K562 (cell line): ENCODE measurements at regions not wholly inside any gene's neighbourhood (a gene's known extent, or its start where the extent isn't known, plus 50 kb on each side); places are given as distances from the start of the nearest gene placed in this dataset.

Experiments used
- CBFA2T3 ChIP-seq: fragments of 450-650 bp; IDR thresholded peaks from 2 replicates; pipeline ENCODE4 v1.6.1; 2017
- ETV1 ChIP-seq: fragments of 450-650 bp; conservative IDR thresholded peaks from 2 replicates; pipeline ENCODE4 v1.6.1; 2016; ENCODE audit warnings: missing genetic modification characterization, control low read depth, low read depth, missing compliant biosample characterization
- HMG20B ChIP-seq: fragments of 250-450 bp; sonication (Bioruptor Pico); IDR thresholded peaks from 2 replicates; pipeline ENCODE4 v1.5.0; 2021; ENCODE audit warnings: mild to moderate bottlenecking
- KAT8 ChIP-seq: fragments of 450-650 bp; IDR thresholded peaks from 2 replicates; pipeline ENCODE4 v1.6.1; 2016; ENCODE audit warnings: low read depth, mild to moderate bottlenecking
- KDM1A ChIP-seq, 2 experiments: fragments of 450-650 bp; IDR thresholded peaks; 2 replicates each; pipeline ENCODE4 v1.6.1; 2016; ENCODE audit warnings: mild to moderate bottlenecking in 2 of 2
- POLR2A ChIP-seq: fragments of 450-650 bp; conservative IDR thresholded peaks from 2 replicates; pipeline ENCODE4 v1.6.1; 2016
- SREBF1 ChIP-seq: fragments of 150-350 bp; IDR thresholded peaks from 2 replicates; pipeline ENCODE4 v1.6.1; 2014; ENCODE audit warnings: antibody characterized with exemption, low read depth, low read length, borderline replicate concordance
- SUPT5H ChIP-seq: fragments of 450-650 bp; IDR thresholded peaks from 2 replicates; pipeline ENCODE4 v1.6.1; 2016
- ZKSCAN8 ChIP-seq: fragments of 200-800 bp; sonication (Bioruptor generic); IDR thresholded peaks from 2 replicates; pipeline ENCODE4 v1.6.1; 2016; ENCODE audit warnings: missing genetic modification characterization, missing compliant biosample characterization
- ZNF134 ChIP-seq: fragments of 250-450 bp; sonication (Bioruptor Pico); conservative IDR thresholded peaks from 2 replicates; pipeline ENCODE4 v1.4.0; 2020
- TF ChIP-seq, protein P1 (sequence below), 2 experiments: fragments of 150-350 bp in 1 of 2; IDR thresholded peaks; 2 replicates each; pipeline ENCODE4 v1.6.1; 2012 to 2016; ENCODE audit warnings: low read depth in 2 of 2, low read length in 2 of 2, mild to moderate bottlenecking in 1 of 2, moderate library complexity in 1 of 2
- TF ChIP-seq, protein P2 (sequence below): fragments of 450-650 bp; IDR thresholded peaks from 2 replicates; pipeline ENCODE4 v1.6.1; 2016; ENCODE audit warnings: antibody characterized with exemption
- TF ChIP-seq, protein P3 (sequence below): fragments of 450-650 bp; IDR thresholded peaks from 2 replicates; pipeline ENCODE4 v1.6.1; 2016
- TF ChIP-seq, protein P4 (sequence below): fragments of 250-450 bp; sonication (Bioruptor Pico); IDR thresholded peaks from 2 replicates; pipeline ENCODE4 v1.8.0; 2021; ENCODE audit warnings: borderline replicate concordance, mild to moderate bottlenecking, moderate library complexity; ENCODE audit not compliant: poor library complexity, severe bottlenecking
- TF ChIP-seq, protein P5 (sequence below): sonication (generic); formaldehyde crosslinking; IDR thresholded peaks from 2 replicates; pipeline ENCODE4 v1.8.1; 2023; ENCODE audit warnings: mild to moderate bottlenecking, missing genetic modification reagents, moderate library complexity
- TF ChIP-seq, protein P6 (sequence below), 2 experiments: fragments of 450-650 bp in 1 of 2; IDR thresholded peaks; 2 replicates each; pipeline ENCODE4 v1.6.1; 2011 to 2017; ENCODE audit warnings: low read depth in 2 of 2, antibody characterized with exemption in 1 of 2, borderline replicate concordance in 1 of 2, low read length in 1 of 2, mild to moderate bottlenecking in 1 of 2, mixed read lengths in 1 of 2; ENCODE audit not compliant: control insufficient read depth in 1 of 2
- TF ChIP-seq, protein P7 (sequence below): IDR thresholded peaks from 2 replicates; pipeline ENCODE4 v1.6.1; 2011; ENCODE audit not compliant: insufficient read length; ENCODE audit errors: extremely low read depth

DNA sequence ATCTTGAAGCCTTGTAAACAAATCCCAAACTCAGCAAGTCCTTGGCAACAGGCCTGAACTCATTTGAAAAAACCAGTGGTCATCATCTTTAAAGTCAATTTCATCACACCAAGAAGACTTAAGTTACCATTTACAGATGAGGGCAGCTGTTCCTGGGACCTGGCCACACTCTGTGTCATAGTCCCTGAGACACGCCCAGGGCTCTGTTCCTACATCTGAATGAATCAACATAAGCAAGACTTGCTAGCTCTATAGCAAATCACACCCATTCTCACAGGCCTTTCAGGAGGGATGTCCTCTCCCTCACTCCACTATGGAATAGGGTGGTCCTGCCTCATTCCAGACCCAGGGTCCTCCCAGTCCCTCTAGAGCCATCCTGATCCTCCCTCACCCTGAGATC lies 142.8 kb downstream of the NSG2 start (continued):
- TF ChIP-seq, protein P1, sequence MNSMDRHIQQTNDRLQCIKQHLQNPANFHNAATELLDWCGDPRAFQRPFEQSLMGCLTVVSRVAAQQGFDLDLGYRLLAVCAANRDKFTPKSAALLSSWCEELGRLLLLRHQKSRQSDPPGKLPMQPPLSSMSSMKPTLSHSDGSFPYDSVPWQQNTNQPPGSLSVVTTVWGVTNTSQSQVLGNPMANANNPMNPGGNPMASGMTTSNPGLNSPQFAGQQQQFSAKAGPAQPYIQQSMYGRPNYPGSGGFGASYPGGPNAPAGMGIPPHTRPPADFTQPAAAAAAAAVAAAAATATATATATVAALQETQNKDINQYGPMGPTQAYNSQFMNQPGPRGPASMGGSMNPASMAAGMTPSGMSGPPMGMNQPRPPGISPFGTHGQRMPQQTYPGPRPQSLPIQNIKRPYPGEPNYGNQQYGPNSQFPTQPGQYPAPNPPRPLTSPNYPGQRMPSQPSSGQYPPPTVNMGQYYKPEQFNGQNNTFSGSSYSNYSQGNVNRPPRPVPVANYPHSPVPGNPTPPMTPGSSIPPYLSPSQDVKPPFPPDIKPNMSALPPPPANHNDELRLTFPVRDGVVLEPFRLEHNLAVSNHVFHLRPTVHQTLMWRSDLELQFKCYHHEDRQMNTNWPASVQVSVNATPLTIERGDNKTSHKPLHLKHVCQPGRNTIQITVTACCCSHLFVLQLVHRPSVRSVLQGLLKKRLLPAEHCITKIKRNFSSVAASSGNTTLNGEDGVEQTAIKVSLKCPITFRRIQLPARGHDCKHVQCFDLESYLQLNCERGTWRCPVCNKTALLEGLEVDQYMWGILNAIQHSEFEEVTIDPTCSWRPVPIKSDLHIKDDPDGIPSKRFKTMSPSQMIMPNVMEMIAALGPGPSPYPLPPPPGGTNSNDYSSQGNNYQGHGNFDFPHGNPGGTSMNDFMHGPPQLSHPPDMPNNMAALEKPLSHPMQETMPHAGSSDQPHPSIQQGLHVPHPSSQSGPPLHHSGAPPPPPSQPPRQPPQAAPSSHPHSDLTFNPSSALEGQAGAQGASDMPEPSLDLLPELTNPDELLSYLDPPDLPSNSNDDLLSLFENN (IDR thresholded peaks at IDR 0.05; ENCODE audit: low read depth in 2 of 2, low read length in 2 of 2), result peak in 1 of 2 experiments; percentile 35; a peak in 1 of 4 replicates
- 0 out of 2 replicates have a peak, but pooled peaks have one; percentile 35 for TF ChIP-seq SUPT5H
- no peak for TF ChIP-seq SREBF1
- TF ChIP-seq POLR2A, result peak; percentile 77
- TF ChIP-seq, protein P2, sequence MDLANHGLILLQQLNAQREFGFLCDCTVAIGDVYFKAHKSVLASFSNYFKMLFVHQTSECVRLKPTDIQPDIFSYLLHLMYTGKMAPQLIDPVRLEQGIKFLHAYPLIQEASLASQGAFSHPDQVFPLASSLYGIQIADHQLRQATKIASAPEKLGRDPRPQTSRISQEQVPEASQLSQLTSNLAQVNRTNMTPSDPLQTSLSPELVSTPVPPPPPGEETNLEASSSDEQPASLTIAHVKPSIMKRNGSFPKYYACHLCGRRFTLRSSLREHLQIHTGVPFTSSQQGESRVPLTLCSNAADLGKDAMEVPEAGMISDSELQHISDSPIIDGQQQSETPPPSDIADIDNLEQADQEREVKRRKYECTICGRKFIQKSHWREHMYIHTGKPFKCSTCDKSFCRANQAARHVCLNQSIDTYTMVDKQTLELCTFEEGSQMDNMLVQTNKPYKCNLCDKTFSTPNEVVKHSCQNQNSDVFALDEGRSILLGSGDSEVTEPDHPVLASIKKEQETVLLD, result no peak
- TF ChIP-seq, protein P3, sequence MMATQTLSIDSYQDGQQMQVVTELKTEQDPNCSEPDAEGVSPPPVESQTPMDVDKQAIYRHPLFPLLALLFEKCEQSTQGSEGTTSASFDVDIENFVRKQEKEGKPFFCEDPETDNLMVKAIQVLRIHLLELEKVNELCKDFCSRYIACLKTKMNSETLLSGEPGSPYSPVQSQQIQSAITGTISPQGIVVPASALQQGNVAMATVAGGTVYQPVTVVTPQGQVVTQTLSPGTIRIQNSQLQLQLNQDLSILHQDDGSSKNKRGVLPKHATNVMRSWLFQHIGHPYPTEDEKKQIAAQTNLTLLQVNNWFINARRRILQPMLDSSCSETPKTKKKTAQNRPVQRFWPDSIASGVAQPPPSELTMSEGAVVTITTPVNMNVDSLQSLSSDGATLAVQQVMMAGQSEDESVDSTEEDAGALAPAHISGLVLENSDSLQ, result no peak
- TF ChIP-seq HMG20B (CRISPR knock-in tag), result no peak
- TF ChIP-seq ETV1 (tag), result no peak
- TF ChIP-seq ZNF134, result no peak
- no peak for TF ChIP-seq KDM1A (IDR thresholded peaks at IDR 0.05)
- no peak for TF ChIP-seq KAT8
- TF ChIP-seq, protein P4, sequence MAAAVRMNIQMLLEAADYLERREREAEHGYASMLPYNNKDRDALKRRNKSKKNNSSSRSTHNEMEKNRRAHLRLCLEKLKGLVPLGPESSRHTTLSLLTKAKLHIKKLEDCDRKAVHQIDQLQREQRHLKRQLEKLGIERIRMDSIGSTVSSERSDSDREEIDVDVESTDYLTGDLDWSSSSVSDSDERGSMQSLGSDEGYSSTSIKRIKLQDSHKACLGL (CRISPR knock-in tag), result no peak
- TF ChIP-seq, protein P5, sequence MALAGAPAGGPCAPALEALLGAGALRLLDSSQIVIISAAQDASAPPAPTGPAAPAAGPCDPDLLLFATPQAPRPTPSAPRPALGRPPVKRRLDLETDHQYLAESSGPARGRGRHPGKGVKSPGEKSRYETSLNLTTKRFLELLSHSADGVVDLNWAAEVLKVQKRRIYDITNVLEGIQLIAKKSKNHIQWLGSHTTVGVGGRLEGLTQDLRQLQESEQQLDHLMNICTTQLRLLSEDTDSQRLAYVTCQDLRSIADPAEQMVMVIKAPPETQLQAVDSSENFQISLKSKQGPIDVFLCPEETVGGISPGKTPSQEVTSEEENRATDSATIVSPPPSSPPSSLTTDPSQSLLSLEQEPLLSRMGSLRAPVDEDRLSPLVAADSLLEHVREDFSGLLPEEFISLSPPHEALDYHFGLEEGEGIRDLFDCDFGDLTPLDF (CRISPR knock-in tag), result no peak
- TF ChIP-seq, protein P6, sequence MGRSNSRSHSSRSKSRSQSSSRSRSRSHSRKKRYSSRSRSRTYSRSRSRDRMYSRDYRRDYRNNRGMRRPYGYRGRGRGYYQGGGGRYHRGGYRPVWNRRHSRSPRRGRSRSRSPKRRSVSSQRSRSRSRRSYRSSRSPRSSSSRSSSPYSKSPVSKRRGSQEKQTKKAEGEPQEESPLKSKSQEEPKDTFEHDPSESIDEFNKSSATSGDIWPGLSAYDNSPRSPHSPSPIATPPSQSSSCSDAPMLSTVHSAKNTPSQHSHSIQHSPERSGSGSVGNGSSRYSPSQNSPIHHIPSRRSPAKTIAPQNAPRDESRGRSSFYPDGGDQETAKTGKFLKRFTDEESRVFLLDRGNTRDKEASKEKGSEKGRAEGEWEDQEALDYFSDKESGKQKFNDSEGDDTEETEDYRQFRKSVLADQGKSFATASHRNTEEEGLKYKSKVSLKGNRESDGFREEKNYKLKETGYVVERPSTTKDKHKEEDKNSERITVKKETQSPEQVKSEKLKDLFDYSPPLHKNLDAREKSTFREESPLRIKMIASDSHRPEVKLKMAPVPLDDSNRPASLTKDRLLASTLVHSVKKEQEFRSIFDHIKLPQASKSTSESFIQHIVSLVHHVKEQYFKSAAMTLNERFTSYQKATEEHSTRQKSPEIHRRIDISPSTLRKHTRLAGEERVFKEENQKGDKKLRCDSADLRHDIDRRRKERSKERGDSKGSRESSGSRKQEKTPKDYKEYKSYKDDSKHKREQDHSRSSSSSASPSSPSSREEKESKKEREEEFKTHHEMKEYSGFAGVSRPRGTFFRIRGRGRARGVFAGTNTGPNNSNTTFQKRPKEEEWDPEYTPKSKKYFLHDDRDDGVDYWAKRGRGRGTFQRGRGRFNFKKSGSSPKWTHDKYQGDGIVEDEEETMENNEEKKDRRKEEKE (IDR thresholded peaks at IDR 0.05; ENCODE audit: borderline replicate concordance in 1 of 2, control insufficient read depth in 1 of 2, low read depth in 2 of 2, low read length in 1 of 2), result peak in 1 of 2 experiments; percentile 73; a peak in 1 of 4 replicates
- TF ChIP-seq, protein P7, sequence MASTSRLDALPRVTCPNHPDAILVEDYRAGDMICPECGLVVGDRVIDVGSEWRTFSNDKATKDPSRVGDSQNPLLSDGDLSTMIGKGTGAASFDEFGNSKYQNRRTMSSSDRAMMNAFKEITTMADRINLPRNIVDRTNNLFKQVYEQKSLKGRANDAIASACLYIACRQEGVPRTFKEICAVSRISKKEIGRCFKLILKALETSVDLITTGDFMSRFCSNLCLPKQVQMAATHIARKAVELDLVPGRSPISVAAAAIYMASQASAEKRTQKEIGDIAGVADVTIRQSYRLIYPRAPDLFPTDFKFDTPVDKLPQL, result peak; percentile 81
- no peak for TF ChIP-seq CBFA2T3
- TF ChIP-seq ZKSCAN8, result no peak
